ENCODE measurements at regions not wholly inside any gene's neighbourhood (a gene's known extent, or its start where the extent isn't known, plus 50 kb on each side); places are given as distances from the start of the nearest gene placed in this dataset.

DNA sequence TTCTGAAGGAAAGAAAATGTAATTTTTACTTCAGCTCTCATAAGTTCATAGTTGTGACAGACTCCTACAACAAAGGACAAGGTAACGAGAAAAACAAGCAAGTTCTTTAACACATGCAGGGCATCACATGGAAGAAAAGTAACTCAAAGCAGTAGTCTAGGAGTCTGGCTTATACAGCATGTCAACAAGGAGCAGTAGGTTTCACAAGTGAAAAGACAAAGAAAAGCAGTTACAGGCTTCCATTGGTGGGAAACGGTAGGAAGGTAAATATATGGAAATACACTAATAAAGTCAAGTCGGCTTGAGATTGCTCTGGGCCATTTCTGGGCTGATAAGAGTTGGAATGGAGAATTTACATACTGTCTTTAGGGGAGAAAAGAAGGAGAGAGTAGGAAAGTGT, 228.4 kb upstream of the ZFP42 start:
- Histone ChIP-seq H4K20me1 (ENCODE audit: control insufficient read depth, insufficient read depth, insufficient read length) (no peaks in the 10 kb centered on the region), H3K14ac (ENCODE audit: insufficient read depth, low read length) (no peak overlapping the region), H4K91ac (ENCODE audit: insufficient read length, low read depth, low read length) (no peak overlapping the region), H3K4me2 (ENCODE audit: insufficient read depth, insufficient read length, low read length) (no peak overlapping the region), H4K5ac (ENCODE audit: insufficient read length, low read depth, low read length) (no peak overlapping the region), H3K23ac (ENCODE audit: insufficient read length, low read depth, low read length) (no peak overlapping the region), H2BK15ac (ENCODE audit: low read depth, low read length) (no peak overlapping the region), H3K23me2 (ENCODE audit: insufficient read length, low read depth, low read length, poor library complexity, severe bottlenecking) (no peaks in the 10 kb centered on the region), H3K79me2 (ENCODE audit: insufficient read depth, low read length) (no peaks in the 10 kb centered on the region), H3K4ac (ENCODE audit: low read depth, low read length) (no peak overlapping the region), H2BK5ac (ENCODE audit: insufficient read length, low read length) (no peak overlapping the region), H3T11ph (ENCODE audit: low read length) (no peak overlapping the region), H2BK12ac (ENCODE audit: insufficient read length, low read depth, low read length) (no peak overlapping the region), H3K27me3 (ENCODE audit: insufficient read depth, low read length) (no peaks in the 10 kb centered on the region), H3K27ac (ENCODE audit: insufficient read length, low read depth, low read length) (no peak overlapping the region), H3K18ac (ENCODE audit: insufficient read length, low read depth, low read length) (no peak overlapping the region), H2BK20ac (ENCODE audit: low read depth, low read length, poor library complexity, severe bottlenecking) (no peak overlapping the region), H2AK5ac (ENCODE audit: insufficient read length, low read length) (no peak overlapping the region), H3K56ac (ENCODE audit: insufficient read length, low read depth, low read length) (no peak overlapping the region), H2BK120ac (ENCODE audit: low read depth, low read length, poor library complexity, severe bottlenecking) (no peak overlapping the region), H3K9ac (ENCODE audit: extremely low read depth, insufficient read length, low read length) (no peak overlapping the region), H4K8ac (replicated peaks; ENCODE audit: insufficient read length, low read depth, low read length) (no peak overlapping the region), H3K9me3 (ENCODE audit: control insufficient read depth, low read depth, low read length) (no peaks in the 10 kb centered on the region), H3K4me1 (ENCODE audit: insufficient read depth, low read length) (peaks cover 2% of the 10 kb centered on the region; the same call in 1 of the 2 replicates), H3K79me1 (ENCODE audit: insufficient read depth, low read depth, low read length, poor library complexity, severe bottlenecking) (no peaks in the 10 kb centered on the region), H2AFZ (ENCODE audit: low read length) (no peak overlapping the region)
- WGBS (ENCODE audit: extremely low coverage, insufficient read length, low lambda C conversion rate), result no CpG with 5 or more reads among the region's 3 CpGs
- no peaks in the 10 kb centered on the region for H3K9me3 Mint-ChIP-seq
- H3K27ac Mint-ChIP-seq, result no peak overlapping the region
- no peak for DNase-seq
- TF ChIP-seq, protein P1, sequence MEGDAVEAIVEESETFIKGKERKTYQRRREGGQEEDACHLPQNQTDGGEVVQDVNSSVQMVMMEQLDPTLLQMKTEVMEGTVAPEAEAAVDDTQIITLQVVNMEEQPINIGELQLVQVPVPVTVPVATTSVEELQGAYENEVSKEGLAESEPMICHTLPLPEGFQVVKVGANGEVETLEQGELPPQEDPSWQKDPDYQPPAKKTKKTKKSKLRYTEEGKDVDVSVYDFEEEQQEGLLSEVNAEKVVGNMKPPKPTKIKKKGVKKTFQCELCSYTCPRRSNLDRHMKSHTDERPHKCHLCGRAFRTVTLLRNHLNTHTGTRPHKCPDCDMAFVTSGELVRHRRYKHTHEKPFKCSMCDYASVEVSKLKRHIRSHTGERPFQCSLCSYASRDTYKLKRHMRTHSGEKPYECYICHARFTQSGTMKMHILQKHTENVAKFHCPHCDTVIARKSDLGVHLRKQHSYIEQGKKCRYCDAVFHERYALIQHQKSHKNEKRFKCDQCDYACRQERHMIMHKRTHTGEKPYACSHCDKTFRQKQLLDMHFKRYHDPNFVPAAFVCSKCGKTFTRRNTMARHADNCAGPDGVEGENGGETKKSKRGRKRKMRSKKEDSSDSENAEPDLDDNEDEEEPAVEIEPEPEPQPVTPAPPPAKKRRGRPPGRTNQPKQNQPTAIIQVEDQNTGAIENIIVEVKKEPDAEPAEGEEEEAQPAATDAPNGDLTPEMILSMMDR (conservative IDR thresholded peaks at IDR 0.05), result no peak
- no peak overlapping the region for H3K4me3 Mint-ChIP-seq
- H3K36me3 Mint-ChIP-seq (ENCODE audit: insufficient read depth in 1 of 3, low read depth in 3 of 3), result no peaks in the 10 kb centered on the region; a peak in 2 of 7 replicates
- no peaks in the 10 kb centered on the region for H3K27me3 Mint-ChIP-seq (ENCODE audit: low read depth)
- peaks cover 7% of the 10 kb centered on the region in 2 experiments for H3K4me1 Mint-ChIP-seq
